ENCODE measurements at regions not wholly inside any gene's neighbourhood (a gene's known extent, or its start where the extent isn't known, plus 50 kb on each side); places are given as distances from the start of the nearest gene placed in this dataset.

GRCh38 chr18:45341454-45341853, 273.8 kb upstream of the SLC14A2 start:
- CTCF ChIA-PET: interaction anchor here (0.7 kb wide), 1 partner anchor 205 kb away, joined by 4 read pairs; no protein-coding TSS in a partner anchor
- Histone ChIP-seq H3K9ac (ENCODE audit: low read length) (no peak overlapping the region), H3K27ac (ENCODE audit: low read length) (peak overlapping the region; percentile 36), H3K9me3 (ENCODE audit: low read length) (no peaks in the 10 kb centered on the region), H3K4me3 (ENCODE audit: low read length) (no peak overlapping the region), H4K20me1 (ENCODE audit: low read length) (no peaks in the 10 kb centered on the region), H3K36me3 (ENCODE audit: low read depth, low read length) (no peaks in the 10 kb centered on the region), H3F3A (ENCODE audit: low read length, unreplicated experiment) (no peaks in the 10 kb centered on the region), H3K9me2 (replicated peaks; ENCODE audit: low read length) (no peaks in the 10 kb centered on the region), H2AFZ (ENCODE audit: low read length) (no peak overlapping the region), H3K4me1 (ENCODE audit: insufficient read depth, low read length) (peaks cover 19% of the 10 kb centered on the region), H3K4me2 (ENCODE audit: low read length) (peak overlapping the region; percentile 46; the same call in 1 of the 2 replicates), H3K79me2 (ENCODE audit: low read length) (no peaks in the 10 kb centered on the region), H3K27me3 (ENCODE audit: low read length) (no peaks in the 10 kb centered on the region)
- TF ChIP-seq CTCF (conservative IDR thresholded peaks at IDR 0.05; ENCODE audit: low read depth, low read length) (no peak), EZH2 (IDR thresholded peaks at IDR 0.05; ENCODE audit: low read length, unreplicated experiment) (no peak), EZH2phosphoT487 (IDR thresholded peaks at IDR 0.05; ENCODE audit: borderline replicate concordance, low read length) (no peak)
- ATAC-seq (no peak), DNase-seq (no peak)
- POLR2A ChIA-PET (ENCODE audit: unreplicated experiment): no interaction called here
- BruUV-seq (replicated peaks): no TSS peak
- intact Hi-C loops (cut with micrococcal nuclease): no loop called here

DNA sequence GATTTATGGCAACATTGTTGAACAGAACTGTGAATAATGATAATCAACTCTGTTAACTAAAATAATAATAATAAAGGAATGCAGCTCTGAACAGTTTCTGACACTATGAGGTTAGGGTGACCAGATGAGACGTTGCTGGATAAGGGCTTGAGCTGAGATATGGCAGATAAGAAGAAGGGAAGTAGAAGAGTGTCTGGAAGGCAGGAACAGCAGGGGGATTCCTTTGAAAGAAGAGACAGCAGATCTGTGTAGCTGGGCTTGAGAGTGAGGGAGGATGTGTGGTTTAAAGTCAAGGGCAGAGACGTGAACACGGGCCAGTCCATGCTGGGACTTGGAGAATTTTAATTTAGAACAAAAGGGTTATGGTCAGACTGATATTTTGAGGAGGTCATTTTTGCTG, 273.1 kb upstream of the SLC14A2 start:
- Histone ChIP-seq H3K4me1 (ENCODE audit: insufficient read depth, low read length) (peaks cover 19% of the 10 kb centered on the region), H3K4me2 (ENCODE audit: low read length) (no peak overlapping the region), H3K9me2 (replicated peaks; ENCODE audit: low read length) (no peaks in the 10 kb centered on the region), H3K9ac (ENCODE audit: low read length) (no peak overlapping the region), H3K79me2 (ENCODE audit: low read length) (no peaks in the 10 kb centered on the region), H3K36me3 (ENCODE audit: low read depth, low read length) (no peaks in the 10 kb centered on the region), H3K27me3 (ENCODE audit: low read length) (no peaks in the 10 kb centered on the region), H3K27ac (ENCODE audit: low read length) (no peak overlapping the region), H4K20me1 (ENCODE audit: low read length) (no peaks in the 10 kb centered on the region), H3K9me3 (ENCODE audit: low read length) (no peaks in the 10 kb centered on the region), H3K4me3 (ENCODE audit: low read length) (no peak overlapping the region), H3F3A (ENCODE audit: low read length, unreplicated experiment) (no peaks in the 10 kb centered on the region), H2AFZ (ENCODE audit: low read length) (no peak overlapping the region)
- BruUV-seq (replicated peaks): no TSS peak
- intact Hi-C loops (cut with micrococcal nuclease): no loop called here
- TF ChIP-seq CTCF (conservative IDR thresholded peaks at IDR 0.05; ENCODE audit: low read depth, low read length) (no peak), EZH2 (IDR thresholded peaks at IDR 0.05; ENCODE audit: low read length, unreplicated experiment) (no peak), EZH2phosphoT487 (IDR thresholded peaks at IDR 0.05; ENCODE audit: borderline replicate concordance, low read length) (no peak)
- CTCF ChIA-PET: no interaction called here
- POLR2A ChIA-PET (ENCODE audit: unreplicated experiment): no interaction called here
- ATAC-seq: no peak
- no peak for DNase-seq

GRCh38 chr18:45342653-45343052, 272.6 kb upstream of the SLC14A2 start:
- Histone ChIP-seq H3K9me2 (replicated peaks; ENCODE audit: low read length) (no peaks in the 10 kb centered on the region), H3K4me3 (ENCODE audit: low read length) (no peak overlapping the region), H3K9ac (ENCODE audit: low read length) (no peak overlapping the region), H3K27me3 (ENCODE audit: low read length) (no peaks in the 10 kb centered on the region), H3K36me3 (ENCODE audit: low read depth, low read length) (no peaks in the 10 kb centered on the region), H3K4me1 (ENCODE audit: insufficient read depth, low read length) (peaks cover 19% of the 10 kb centered on the region), H3K27ac (ENCODE audit: low read length) (no peak overlapping the region), H3K79me2 (ENCODE audit: low read length) (no peaks in the 10 kb centered on the region), H3F3A (ENCODE audit: low read length, unreplicated experiment) (no peaks in the 10 kb centered on the region), H2AFZ (ENCODE audit: low read length) (no peak overlapping the region), H3K9me3 (ENCODE audit: low read length) (no peaks in the 10 kb centered on the region), H3K4me2 (ENCODE audit: low read length) (no peak overlapping the region), H4K20me1 (ENCODE audit: low read length) (no peaks in the 10 kb centered on the region)
- no peak for ATAC-seq
- TF ChIP-seq CTCF (conservative IDR thresholded peaks at IDR 0.05; ENCODE audit: low read depth, low read length) (no peak), EZH2phosphoT487 (IDR thresholded peaks at IDR 0.05; ENCODE audit: borderline replicate concordance, low read length) (no peak), EZH2 (IDR thresholded peaks at IDR 0.05; ENCODE audit: low read length, unreplicated experiment) (no peak)
- no peak for DNase-seq
- POLR2A ChIA-PET (ENCODE audit: unreplicated experiment): no interaction called here
- CTCF ChIA-PET: no interaction called here
- intact Hi-C loops (cut with micrococcal nuclease): no loop called here
- no TSS peak for BruUV-seq (replicated peaks)

Data from PC-3 (cell line).